ENCODE measurements at regions not wholly inside any gene's neighbourhood (a gene's known extent, or its start where the extent isn't known, plus 50 kb on each side); places are given as distances from the start of the nearest gene placed in this dataset.

DNA sequence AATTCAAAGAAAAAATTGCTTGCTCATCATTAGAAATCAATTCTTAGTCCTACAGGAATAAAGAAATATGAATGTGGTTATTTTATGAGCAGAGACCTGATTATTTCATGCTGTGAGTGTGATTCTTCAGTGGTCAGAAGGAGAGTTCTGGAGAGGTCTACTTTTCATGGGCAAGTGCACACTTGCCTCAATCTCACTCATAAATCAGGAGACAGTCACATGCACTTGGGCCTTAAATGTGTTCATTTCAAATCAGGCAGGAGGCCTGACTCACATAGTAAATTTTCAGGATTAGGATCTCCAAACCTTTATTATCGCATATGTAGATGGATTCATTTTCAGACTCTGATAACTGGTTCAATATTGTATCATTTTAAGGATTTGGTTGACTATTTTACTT, 323.2 kb upstream of the CCNH start:
- TF ChIP-seq EZH2 (IDR thresholded peaks at IDR 0.05; ENCODE audit: insufficient read depth, poor library complexity, severe bottlenecking) (no peak), EZH2phosphoT487 (IDR thresholded peaks at IDR 0.05; ENCODE audit: insufficient read depth, low read depth) (no peak)

All from GM23248 (cell line).